HL-60 (cell line): ENCODE measurements at regions not wholly inside any gene's neighbourhood (a gene's known extent, or its start where the extent isn't known, plus 50 kb on each side); places are given as distances from the start of the nearest gene placed in this dataset.

Source experiments
- GABPA ChIP-seq: IDR thresholded peaks from 2 replicates; pipeline ENCODE4 v1.6.1; 2012; ENCODE audit warnings: low read depth
- POLR2AphosphoS5 ChIP-seq: IDR thresholded peaks from 2 replicates; pipeline ENCODE4 v1.6.1; 2012; ENCODE audit warnings: low read depth
- TF ChIP-seq, protein P1 (sequence below): IDR thresholded peaks from one replicate; pipeline ENCODE4 v1.5.1; 2011; ENCODE audit warnings: low read length, control low read depth, inconsistent platforms; ENCODE audit not compliant: insufficient read depth
- TF ChIP-seq, protein P2 (sequence below): IDR thresholded peaks from 2 replicates; pipeline ENCODE4 v1.6.1; 2012; ENCODE audit warnings: low read depth; ENCODE audit not compliant: insufficient replicate concordance

DNA sequence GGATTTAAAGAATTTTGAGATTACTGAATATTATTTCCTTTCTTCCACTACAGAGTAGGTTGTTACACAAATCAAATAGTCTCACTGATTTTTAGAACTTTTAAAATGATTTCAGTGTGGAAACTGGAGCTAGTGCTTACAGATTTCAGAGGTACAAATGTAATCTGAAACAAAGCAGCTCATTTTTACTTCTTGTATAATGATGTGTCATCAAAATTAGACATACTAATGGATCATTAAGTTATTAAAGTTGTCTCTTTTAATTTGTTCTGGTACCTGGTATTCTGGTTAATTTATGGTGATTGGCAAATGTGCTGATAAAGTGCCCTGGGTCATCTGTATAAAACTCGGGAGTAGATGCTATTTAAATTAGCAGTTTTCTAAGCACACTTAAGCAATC lies 1528.3 kb downstream of the RPA4 start:
- TF ChIP-seq, protein P1, sequence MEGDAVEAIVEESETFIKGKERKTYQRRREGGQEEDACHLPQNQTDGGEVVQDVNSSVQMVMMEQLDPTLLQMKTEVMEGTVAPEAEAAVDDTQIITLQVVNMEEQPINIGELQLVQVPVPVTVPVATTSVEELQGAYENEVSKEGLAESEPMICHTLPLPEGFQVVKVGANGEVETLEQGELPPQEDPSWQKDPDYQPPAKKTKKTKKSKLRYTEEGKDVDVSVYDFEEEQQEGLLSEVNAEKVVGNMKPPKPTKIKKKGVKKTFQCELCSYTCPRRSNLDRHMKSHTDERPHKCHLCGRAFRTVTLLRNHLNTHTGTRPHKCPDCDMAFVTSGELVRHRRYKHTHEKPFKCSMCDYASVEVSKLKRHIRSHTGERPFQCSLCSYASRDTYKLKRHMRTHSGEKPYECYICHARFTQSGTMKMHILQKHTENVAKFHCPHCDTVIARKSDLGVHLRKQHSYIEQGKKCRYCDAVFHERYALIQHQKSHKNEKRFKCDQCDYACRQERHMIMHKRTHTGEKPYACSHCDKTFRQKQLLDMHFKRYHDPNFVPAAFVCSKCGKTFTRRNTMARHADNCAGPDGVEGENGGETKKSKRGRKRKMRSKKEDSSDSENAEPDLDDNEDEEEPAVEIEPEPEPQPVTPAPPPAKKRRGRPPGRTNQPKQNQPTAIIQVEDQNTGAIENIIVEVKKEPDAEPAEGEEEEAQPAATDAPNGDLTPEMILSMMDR: no peak
- TF ChIP-seq POLR2AphosphoS5 (no peak), GABPA (no peak)
- TF ChIP-seq, protein P2, sequence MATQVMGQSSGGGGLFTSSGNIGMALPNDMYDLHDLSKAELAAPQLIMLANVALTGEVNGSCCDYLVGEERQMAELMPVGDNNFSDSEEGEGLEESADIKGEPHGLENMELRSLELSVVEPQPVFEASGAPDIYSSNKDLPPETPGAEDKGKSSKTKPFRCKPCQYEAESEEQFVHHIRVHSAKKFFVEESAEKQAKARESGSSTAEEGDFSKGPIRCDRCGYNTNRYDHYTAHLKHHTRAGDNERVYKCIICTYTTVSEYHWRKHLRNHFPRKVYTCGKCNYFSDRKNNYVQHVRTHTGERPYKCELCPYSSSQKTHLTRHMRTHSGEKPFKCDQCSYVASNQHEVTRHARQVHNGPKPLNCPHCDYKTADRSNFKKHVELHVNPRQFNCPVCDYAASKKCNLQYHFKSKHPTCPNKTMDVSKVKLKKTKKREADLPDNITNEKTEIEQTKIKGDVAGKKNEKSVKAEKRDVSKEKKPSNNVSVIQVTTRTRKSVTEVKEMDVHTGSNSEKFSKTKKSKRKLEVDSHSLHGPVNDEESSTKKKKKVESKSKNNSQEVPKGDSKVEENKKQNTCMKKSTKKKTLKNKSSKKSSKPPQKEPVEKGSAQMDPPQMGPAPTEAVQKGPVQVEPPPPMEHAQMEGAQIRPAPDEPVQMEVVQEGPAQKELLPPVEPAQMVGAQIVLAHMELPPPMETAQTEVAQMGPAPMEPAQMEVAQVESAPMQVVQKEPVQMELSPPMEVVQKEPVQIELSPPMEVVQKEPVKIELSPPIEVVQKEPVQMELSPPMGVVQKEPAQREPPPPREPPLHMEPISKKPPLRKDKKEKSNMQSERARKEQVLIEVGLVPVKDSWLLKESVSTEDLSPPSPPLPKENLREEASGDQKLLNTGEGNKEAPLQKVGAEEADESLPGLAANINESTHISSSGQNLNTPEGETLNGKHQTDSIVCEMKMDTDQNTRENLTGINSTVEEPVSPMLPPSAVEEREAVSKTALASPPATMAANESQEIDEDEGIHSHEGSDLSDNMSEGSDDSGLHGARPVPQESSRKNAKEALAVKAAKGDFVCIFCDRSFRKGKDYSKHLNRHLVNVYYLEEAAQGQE: no peak
